Gastrocnemius medialis (tissue), 4 donors: ENCODE measurements at regions not wholly inside any gene's neighbourhood (a gene's known extent, or its start where the extent isn't known, plus 50 kb on each side); places are given as distances from the start of the nearest gene placed in this dataset.

Source experiments
- CTCF ChIP-seq, 5 experiments: fragments of 450-650 bp in 3 of 5; fragments of 200-600 bp in 2 of 5; sonication (generic) in 2 of 5; IDR thresholded peaks in 4 of 5; conservative IDR thresholded peaks in 1 of 5; 1 replicate in 4 of 5; 2 replicates in 1 of 5; pipeline ENCODE4 v1.5.1; 2016 to 2019; ENCODE audit warnings: antibody characterized with exemption in 5 of 5, mild to moderate bottlenecking in 3 of 5, moderate library complexity in 3 of 5
- POLR2A ChIP-seq, 2 donors: fragments of 450-650 bp; IDR thresholded peaks; one replicate each; pipeline ENCODE4 v1.6.1; 2017; ENCODE audit warnings: antibody characterized with exemption in 2 of 2, mild to moderate bottlenecking in 2 of 2, moderate library complexity in 2 of 2

GRCh38 chr2:58788402-58788801 is 547.3 kb upstream of the FANCL start:
- TF ChIP-seq POLR2A (IDR thresholded peaks at IDR 0.05), result no peak
- no peak for TF ChIP-seq CTCF (IDR thresholded peaks at IDR 0.05 in 4 of 5, conservative IDR thresholded peaks at IDR 0.05 in 1 of 5)
